ENCODE measurements at regions not wholly inside any gene's neighbourhood (a gene's known extent, or its start where the extent isn't known, plus 50 kb on each side); places are given as distances from the start of the nearest gene placed in this dataset.

- no peak for DNase-seq
- intact Hi-C loops (cut with DNase I), result no loop called here
Observed at GRCh38 chr18:27242392-27243047, 57.4 kb upstream of the CHST9 start.

GRCh38 chr18:27240383-27240782 lies 55.3 kb upstream of the CHST9 start:
- no peak for DNase-seq
- intact Hi-C loops (cut with DNase I), result no loop called here

GRCh38 chr18:27239669-27240068 lies 54.6 kb upstream of the CHST9 start:
- no peak for DNase-seq
- intact Hi-C loops (cut with DNase I), result no loop called here

- DNase-seq, result no peak
- intact Hi-C loops (cut with DNase I), result no loop called here
Observed at GRCh38 chr18:27235218-27235870, 50.2 kb upstream of the CHST9 start.
